B cell (primary cell): ENCODE measurements at regions not wholly inside any gene's neighbourhood (a gene's known extent, or its start where the extent isn't known, plus 50 kb on each side); places are given as distances from the start of the nearest gene placed in this dataset.

Experiments
- EZH2 ChIP-seq: IDR thresholded peaks from 2 replicates; pipeline ENCODE4 v1.6.1; 2012; ENCODE audit warnings: borderline replicate concordance, low read depth, mild to moderate bottlenecking, moderate library complexity, low read length; ENCODE audit not compliant: insufficient read depth, poor library complexity, severe bottlenecking
- TF ChIP-seq, protein P1 (sequence below): fragments of 200-600 bp; IDR thresholded peaks from one replicate; pipeline ENCODE4 v1.8.0; 2022; ENCODE audit warnings: antibody characterized with exemption, mild to moderate bottlenecking

DNA sequence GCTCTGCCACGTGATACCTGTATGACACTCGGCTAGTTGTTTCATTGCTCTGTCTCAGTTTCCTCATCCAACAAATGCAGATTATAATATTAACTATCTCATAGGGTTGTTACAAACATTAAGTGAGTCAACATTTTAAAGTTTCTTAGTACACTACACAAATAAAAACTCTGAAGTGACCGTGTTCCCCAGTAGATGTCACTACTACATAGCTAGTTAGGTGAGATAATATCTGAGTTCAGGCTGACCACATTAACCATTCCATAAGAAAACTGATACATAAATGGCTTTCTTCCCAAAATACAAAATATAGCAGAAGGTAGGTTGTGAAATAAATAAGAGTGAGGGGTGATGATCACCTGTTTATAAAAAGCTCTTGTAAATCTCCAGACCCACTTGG lies 214.1 kb downstream of the NUF2 start:
- TF ChIP-seq, protein P1, sequence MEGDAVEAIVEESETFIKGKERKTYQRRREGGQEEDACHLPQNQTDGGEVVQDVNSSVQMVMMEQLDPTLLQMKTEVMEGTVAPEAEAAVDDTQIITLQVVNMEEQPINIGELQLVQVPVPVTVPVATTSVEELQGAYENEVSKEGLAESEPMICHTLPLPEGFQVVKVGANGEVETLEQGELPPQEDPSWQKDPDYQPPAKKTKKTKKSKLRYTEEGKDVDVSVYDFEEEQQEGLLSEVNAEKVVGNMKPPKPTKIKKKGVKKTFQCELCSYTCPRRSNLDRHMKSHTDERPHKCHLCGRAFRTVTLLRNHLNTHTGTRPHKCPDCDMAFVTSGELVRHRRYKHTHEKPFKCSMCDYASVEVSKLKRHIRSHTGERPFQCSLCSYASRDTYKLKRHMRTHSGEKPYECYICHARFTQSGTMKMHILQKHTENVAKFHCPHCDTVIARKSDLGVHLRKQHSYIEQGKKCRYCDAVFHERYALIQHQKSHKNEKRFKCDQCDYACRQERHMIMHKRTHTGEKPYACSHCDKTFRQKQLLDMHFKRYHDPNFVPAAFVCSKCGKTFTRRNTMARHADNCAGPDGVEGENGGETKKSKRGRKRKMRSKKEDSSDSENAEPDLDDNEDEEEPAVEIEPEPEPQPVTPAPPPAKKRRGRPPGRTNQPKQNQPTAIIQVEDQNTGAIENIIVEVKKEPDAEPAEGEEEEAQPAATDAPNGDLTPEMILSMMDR, result no peak
- no peak for TF ChIP-seq EZH2
